NOMO-1 (cell line): ENCODE measurements at regions not wholly inside any gene's neighbourhood (a gene's known extent, or its start where the extent isn't known, plus 50 kb on each side); places are given as distances from the start of the nearest gene placed in this dataset.
A peak's percentile ranks its signal among the peaks of the same experiment; 100 is the strongest.

Source experiments
- DNase-seq, 2 experiments: peaks; one replicate each; lab custom pipeline; 2025; ENCODE audit not compliant: unreplicated experiment in 2 of 2; lab: John Stamatoyannopoulos, UW

- DNase-seq = no peak
These were observed 239.2 kb downstream of the MSRB3 start for GRCh38 chr12:65517656-65518210.

- DNase-seq = no peak
These were observed 240.3 kb downstream of the MSRB3 start for GRCh38 chr12:65518771-65519170.

- DNase-seq = no peak
These were observed 242.2 kb downstream of the MSRB3 start for GRCh38 chr12:65520658-65521057.

- no peak for DNase-seq
These were observed 244.7 kb downstream of the MSRB3 start for GRCh38 chr12:65522956-65523860.

GRCh38 chr12:65524666-65525065 is 246.2 kb downstream of the MSRB3 start:
- no peak for DNase-seq

- DNase-seq = no peak
These were observed 247.1 kb downstream of the MSRB3 start for GRCh38 chr12:65525491-65526141.

GRCh38 chr12:65526311-65526710 is 247.8 kb downstream of the MSRB3 start:
- DNase-seq = no peak

GRCh38 chr12:65528127-65528526 is 249.6 kb downstream of the MSRB3 start:
- DNase-seq = no peak

GRCh38 chr12:65529106-65529505 is 250.6 kb downstream of the MSRB3 start:
- DNase-seq = no peak

- DNase-seq = no peak
These were observed 251.4 kb downstream of the MSRB3 start for GRCh38 chr12:65529771-65530435.

- no peak for DNase-seq
These were observed 253.7 kb downstream of the MSRB3 start for GRCh38 chr12:65532162-65532561.

GRCh38 chr12:65532764-65533163 is 254.3 kb downstream of the MSRB3 start:
- no peak for DNase-seq

GRCh38 chr12:65533177-65533883 is 254.8 kb downstream of the MSRB3 start:
- peak in 1 of 2 experiments; percentile 20 for DNase-seq

- DNase-seq = no peak
These were observed 255.9 kb downstream of the MSRB3 start for GRCh38 chr12:65534238-65534841.

- no peak for DNase-seq
These were observed 257.5 kb downstream of the MSRB3 start for GRCh38 chr12:65535946-65536345.

- no peak for DNase-seq
These were observed 257.9 kb downstream of the MSRB3 start for GRCh38 chr12:65536351-65536750.

GRCh38 chr12:65536876-65537681 is 258.6 kb downstream of the MSRB3 start:
- peak in 1 of 2 experiments; percentile 9 for DNase-seq

- no peak for DNase-seq
These were observed 259.5 kb downstream of the MSRB3 start for GRCh38 chr12:65537978-65538377.

GRCh38 chr12:65539023-65539422 is 260.5 kb downstream of the MSRB3 start:
- DNase-seq = no peak
